HepG2 (cell line): ENCODE measurements at regions not wholly inside any gene's neighbourhood (a gene's known extent, or its start where the extent isn't known, plus 50 kb on each side); places are given as distances from the start of the nearest gene placed in this dataset.
A peak's percentile ranks its signal among the peaks of the same experiment; 100 is the strongest.

Experiments
- AGO2 ChIP-seq: fragments of 200-400 bp; formaldehyde crosslinking; optimal IDR thresholded peaks from 2 replicates; pipeline ENCODE3; 2017; ENCODE audit warnings: mild to moderate bottlenecking, low read depth, low read length, moderate library complexity
- BRCA1 ChIP-seq: sonication (generic); formaldehyde crosslinking; IDR thresholded peaks from 2 replicates; pipeline ENCODE4 v1.4.0; 2020; ENCODE audit warnings: missing genetic modification reagents
- CERS6 ChIP-seq: sonication (generic); formaldehyde crosslinking; IDR thresholded peaks from 2 replicates; pipeline ENCODE4 v1.5.0; 2020; ENCODE audit warnings: missing genetic modification reagents
- FOSL2 ChIP-seq: sonication (generic); formaldehyde crosslinking; IDR thresholded peaks from 2 replicates; pipeline ENCODE4 v1.4.0; 2020; ENCODE audit warnings: missing genetic modification reagents
- FOXO1 ChIP-seq: sonication (generic); formaldehyde crosslinking; IDR thresholded peaks from 2 replicates; pipeline ENCODE4 v1.4.0; 2020; ENCODE audit warnings: missing genetic modification reagents
- FOXP1 ChIP-seq, 2 experiments: fragments of 450-650 bp in 1 of 2; IDR thresholded peaks; 2 replicates each; pipeline ENCODE4 v1.6.1; 2017 to 2018; ENCODE audit warnings: antibody characterized with exemption in 1 of 2
- GATA4 ChIP-seq: sonication (generic); IDR thresholded peaks from 2 replicates; pipeline ENCODE4 v1.6.1; 2016; ENCODE audit warnings: antibody characterized with exemption, low read depth, borderline replicate concordance
- GATAD2A ChIP-seq: IDR thresholded peaks from 2 replicates; pipeline ENCODE4 v1.6.1; 2016
- HDAC1 ChIP-seq: sonication (generic); formaldehyde crosslinking; IDR thresholded peaks from 2 replicates; pipeline ENCODE4 v1.5.1; 2020; ENCODE audit warnings: mild to moderate bottlenecking, missing genetic modification reagents
- KAT8 ChIP-seq: IDR thresholded peaks from 2 replicates; pipeline ENCODE4 v1.6.1; 2016; ENCODE audit warnings: missing genetic modification reagents, missing compliant biosample characterization
- KLF16 ChIP-seq, 2 experiments: sonication (generic) in 1 of 2; formaldehyde crosslinking in 1 of 2; IDR thresholded peaks; 2 replicates each; pipeline versions ENCODE4 v1.6.1 to v1.8.0; 2016 to 2023; ENCODE audit warnings: missing genetic modification reagents in 2 of 2, missing compliant biosample characterization in 1 of 2
- MBD4 ChIP-seq: IDR thresholded peaks from 2 replicates; pipeline ENCODE4 v1.6.1; 2012; ENCODE audit warnings: low read length, inconsistent platforms, borderline replicate concordance
- MTF1 ChIP-seq: sonication (generic); formaldehyde crosslinking; IDR thresholded peaks from 2 replicates; pipeline ENCODE4 v1.5.0; 2020; ENCODE audit warnings: missing genetic modification reagents
- MYNN ChIP-seq: sonication (generic); formaldehyde crosslinking; IDR thresholded peaks from 2 replicates; pipeline ENCODE4 v1.4.0; 2020; ENCODE audit warnings: mild to moderate bottlenecking, low read depth, missing genetic modification reagents
- ONECUT2 ChIP-seq: sonication (generic); formaldehyde crosslinking; IDR thresholded peaks from 2 replicates; pipeline ENCODE4 v1.4.0; 2020; ENCODE audit warnings: missing genetic modification reagents
- SMAD1 ChIP-seq: sonication (generic); formaldehyde crosslinking; IDR thresholded peaks from 2 replicates; pipeline ENCODE4 v1.4.0; 2020; ENCODE audit warnings: missing genetic modification reagents, low read depth, mild to moderate bottlenecking, borderline replicate concordance
- SMARCC2 ChIP-seq: fragments of 450-650 bp; IDR thresholded peaks from 2 replicates; pipeline ENCODE4 v1.6.1; 2017; ENCODE audit warnings: antibody characterized with exemption, mild to moderate bottlenecking
- SOX13 ChIP-seq, 3 experiments: fragments of 450-650 bp in 1 of 3; sonication (generic) in 1 of 3; formaldehyde crosslinking in 1 of 3; IDR thresholded peaks in 2 of 3; conservative IDR thresholded peaks in 1 of 3; 2 replicates each; pipeline versions ENCODE4 v1.5.0 to v1.6.1; 2016 to 2020; ENCODE audit warnings: antibody characterized with exemption in 1 of 3, mild to moderate bottlenecking in 1 of 3, missing compliant biosample characterization in 1 of 3, missing genetic modification reagents in 1 of 3, moderate library complexity in 1 of 3
- TEAD2 ChIP-seq: sonication (generic); formaldehyde crosslinking; IDR thresholded peaks from 2 replicates; pipeline ENCODE4 v1.9.0; 2021; ENCODE audit warnings: missing genetic modification reagents
- ZMYM3 ChIP-seq: sonication (generic); formaldehyde crosslinking; IDR thresholded peaks from 2 replicates; pipeline ENCODE4 v1.5.1; 2020; ENCODE audit warnings: mild to moderate bottlenecking, missing genetic modification reagents
- ZNF101 ChIP-seq: sonication (generic); formaldehyde crosslinking; IDR thresholded peaks from 2 replicates; pipeline ENCODE4 v1.4.0; 2020; ENCODE audit warnings: mild to moderate bottlenecking, low read depth, missing genetic modification reagents, borderline replicate concordance
- ZNF33B ChIP-seq: sonication (generic); formaldehyde crosslinking; IDR thresholded peaks from 2 replicates; pipeline ENCODE4 v1.5.1; 2020; ENCODE audit warnings: mild to moderate bottlenecking, missing genetic modification reagents
- ZNF563 ChIP-seq: sonication (generic); formaldehyde crosslinking; IDR thresholded peaks from 2 replicates; pipeline ENCODE4 v1.8.0; 2022; ENCODE audit warnings: mild to moderate bottlenecking, moderate library complexity, missing genetic modification reagents
- ZNF574 ChIP-seq: sonication (generic); formaldehyde crosslinking; IDR thresholded peaks from 2 replicates; pipeline ENCODE4 v1.4.0; 2020; ENCODE audit warnings: missing genetic modification reagents
- ZNF674 ChIP-seq: sonication (generic); formaldehyde crosslinking; IDR thresholded peaks from 2 replicates; pipeline ENCODE4 v1.5.0; 2020; ENCODE audit warnings: low read depth, mild to moderate bottlenecking, missing genetic modification reagents
- ZSCAN30 ChIP-seq: sonication (generic); formaldehyde crosslinking; IDR thresholded peaks from 2 replicates; pipeline ENCODE4 v1.5.0; 2020; ENCODE audit warnings: mild to moderate bottlenecking, missing genetic modification reagents
- TF ChIP-seq, protein P1 (sequence below): sonication (generic); formaldehyde crosslinking; IDR thresholded peaks from 2 replicates; pipeline ENCODE4 v1.4.0; 2020; ENCODE audit warnings: mild to moderate bottlenecking, missing genetic modification reagents
- TF ChIP-seq, protein P2 (sequence below): sonication (generic); formaldehyde crosslinking; IDR thresholded peaks from 2 replicates; pipeline ENCODE4 v1.8.0; 2022; ENCODE audit warnings: low read depth, missing genetic modification reagents

DNA sequence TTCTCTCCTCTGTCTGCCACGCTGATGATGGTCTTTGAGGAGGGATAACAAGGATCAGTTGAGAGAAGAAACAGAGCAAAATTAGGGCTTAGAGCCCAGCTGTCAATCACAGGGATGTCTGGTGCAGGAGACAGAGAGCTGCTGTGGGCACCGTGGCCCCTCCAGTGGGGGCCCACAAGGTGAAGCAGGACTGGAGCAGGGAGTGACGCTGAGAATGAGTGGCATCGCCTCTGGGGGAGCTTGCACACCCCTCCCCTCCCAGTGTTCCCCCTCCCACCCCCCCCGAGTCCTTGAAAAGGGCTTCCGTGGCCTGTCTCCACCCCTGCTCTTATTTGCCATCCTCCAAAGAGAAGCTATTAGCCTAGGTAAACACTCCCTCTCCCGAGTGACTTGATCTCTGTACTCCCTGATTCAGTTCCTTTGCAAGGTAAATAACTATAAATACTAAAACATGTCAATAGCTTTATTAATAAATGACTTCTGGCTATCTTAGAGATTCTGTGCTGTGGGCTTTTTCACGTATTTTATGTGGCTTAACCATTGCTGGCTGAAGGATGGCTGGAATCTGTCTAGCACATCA is 440.0 kb downstream of the ZNF536 start (continued):
- TF ChIP-seq GATA4 (no peak), ZNF674 (no peak), SOX13 (IDR thresholded peaks at IDR 0.05) (no peak), SOX13 (CRISPR knock-in tag; conservative IDR thresholded peaks at IDR 0.05 in 1 of 2, IDR thresholded peaks at IDR 0.05 in 1 of 2) (peak in 1 of 2 experiments; percentile 18; a peak in 1 of 4 replicates), MTF1 (CRISPR knock-in tag) (no peak), SMAD1 (no peak), BRCA1 (no peak), AGO2 (no peak), TEAD2 (CRISPR knock-in tag) (no peak), FOXO1 (CRISPR knock-in tag) (no peak), GATAD2A (CRISPR knock-in tag) (peak; percentile 40; the same call in 1 of the 2 replicates), ZNF33B (CRISPR knock-in tag) (no peak), CERS6 (CRISPR knock-in tag) (no peak), ZMYM3 (CRISPR knock-in tag) (0 out of 2 replicates have a peak, but pooled peaks have one; percentile 25), ZNF101 (CRISPR knock-in tag) (no peak), KLF16 (CRISPR knock-in tag; IDR thresholded peaks at IDR 0.05) (no peak), SMARCC2 (no peak), MBD4 (no peak), FOXP1 (IDR thresholded peaks at IDR 0.05) (no peak), FOXP1 (CRISPR knock-in tag; IDR thresholded peaks at IDR 0.05) (peak; percentile 67), ONECUT2 (CRISPR knock-in tag) (no peak), MYNN (CRISPR knock-in tag) (no peak), ZSCAN30 (no peak), FOSL2 (CRISPR knock-in tag) (no peak), HDAC1 (CRISPR knock-in tag) (0 out of 2 replicates have a peak, but pooled peaks have one; percentile 27), ZNF574 (CRISPR knock-in tag) (no peak), ZNF563 (CRISPR knock-in tag) (no peak), KAT8 (CRISPR knock-in tag) (no peak)
- TF ChIP-seq, protein P1, sequence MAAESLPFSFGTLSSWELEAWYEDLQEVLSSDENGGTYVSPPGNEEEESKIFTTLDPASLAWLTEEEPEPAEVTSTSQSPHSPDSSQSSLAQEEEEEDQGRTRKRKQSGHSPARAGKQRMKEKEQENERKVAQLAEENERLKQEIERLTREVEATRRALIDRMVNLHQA (CRISPR knock-in tag), result no peak
- TF ChIP-seq, protein P2, sequence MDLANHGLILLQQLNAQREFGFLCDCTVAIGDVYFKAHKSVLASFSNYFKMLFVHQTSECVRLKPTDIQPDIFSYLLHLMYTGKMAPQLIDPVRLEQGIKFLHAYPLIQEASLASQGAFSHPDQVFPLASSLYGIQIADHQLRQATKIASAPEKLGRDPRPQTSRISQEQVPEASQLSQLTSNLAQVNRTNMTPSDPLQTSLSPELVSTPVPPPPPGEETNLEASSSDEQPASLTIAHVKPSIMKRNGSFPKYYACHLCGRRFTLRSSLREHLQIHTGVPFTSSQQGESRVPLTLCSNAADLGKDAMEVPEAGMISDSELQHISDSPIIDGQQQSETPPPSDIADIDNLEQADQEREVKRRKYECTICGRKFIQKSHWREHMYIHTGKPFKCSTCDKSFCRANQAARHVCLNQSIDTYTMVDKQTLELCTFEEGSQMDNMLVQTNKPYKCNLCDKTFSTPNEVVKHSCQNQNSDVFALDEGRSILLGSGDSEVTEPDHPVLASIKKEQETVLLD, result no peak
